H9 (cell line): ENCODE measurements at regions not wholly inside any gene's neighbourhood (a gene's known extent, or its start where the extent isn't known, plus 50 kb on each side); places are given as distances from the start of the nearest gene placed in this dataset.

ENCODE experiments used
- DNase-seq: peaks from one replicate; pipeline ENCODE4 v3.0.0-alpha.2; 2017
- H2AFZ ChIP-seq: one replicate; pipeline ENCODE4 v1.6.1; 2013; ENCODE audit warnings: mild to moderate bottlenecking, low read length, control low read depth, moderate library complexity
- H2AK5ac ChIP-seq: 2 replicates; pipeline ENCODE4 v1.6.1; 2013; ENCODE audit warnings: low read length, control low read depth, mixed read lengths; ENCODE audit not compliant: insufficient read length
- H2BK120ac ChIP-seq: one replicate; pipeline ENCODE4 v1.6.1; 2013; ENCODE audit warnings: low read depth, mild to moderate bottlenecking, low read length, control low read depth, inconsistent platforms; ENCODE audit not compliant: poor library complexity, severe bottlenecking
- H2BK12ac ChIP-seq: 2 replicates; pipeline ENCODE4 v1.6.1; 2013; ENCODE audit warnings: low read length, control low read depth, mixed read lengths, low read depth; ENCODE audit not compliant: insufficient read length
- H2BK15ac ChIP-seq: 2 replicates; pipeline ENCODE4 v1.6.1; 2013; ENCODE audit warnings: low read depth, low read length, control low read depth
- H2BK20ac ChIP-seq: one replicate; pipeline ENCODE4 v1.6.1; 2013; ENCODE audit warnings: low read depth, mild to moderate bottlenecking, low read length, control low read depth, inconsistent platforms; ENCODE audit not compliant: poor library complexity, severe bottlenecking
- H2BK5ac ChIP-seq: 2 replicates; pipeline ENCODE4 v1.6.1; 2013; ENCODE audit warnings: low read length, control low read depth, mixed read lengths; ENCODE audit not compliant: insufficient read length
- H3K14ac ChIP-seq: 2 replicates; pipeline ENCODE4 v1.6.1; 2013; ENCODE audit warnings: low read length, control low read depth; ENCODE audit not compliant: insufficient read depth
- H3K18ac ChIP-seq: 2 replicates; pipeline ENCODE4 v1.6.1; 2013; ENCODE audit warnings: low read depth, mild to moderate bottlenecking, mixed read lengths, low read length, control low read depth; ENCODE audit not compliant: insufficient read length
- H3K23ac ChIP-seq: 2 replicates; pipeline ENCODE4 v1.6.1; 2013; ENCODE audit warnings: low read length, control low read depth, mixed read lengths, low read depth; ENCODE audit not compliant: insufficient read length
- H3K23me2 ChIP-seq: 2 replicates; pipeline ENCODE4 v1.6.1; 2013; ENCODE audit warnings: low read depth, mild to moderate bottlenecking, mixed read lengths, low read length, control low read depth; ENCODE audit not compliant: insufficient read length, poor library complexity, severe bottlenecking
- H3K27ac ChIP-seq: 2 replicates; pipeline ENCODE4 v1.5.1; 2013; ENCODE audit warnings: low read length, control low read depth, mixed read lengths, low read depth; ENCODE audit not compliant: insufficient read length
- H3K27me3 ChIP-seq: 2 replicates; pipeline ENCODE4 v1.6.1; 2013; ENCODE audit warnings: low read length, control low read depth, inconsistent platforms; ENCODE audit not compliant: insufficient read depth
- H3K4ac ChIP-seq: 2 replicates; pipeline ENCODE4 v1.6.1; 2013; ENCODE audit warnings: low read depth, mild to moderate bottlenecking, control low read depth, inconsistent platforms, low read length, moderate library complexity
- H3K4me1 ChIP-seq: 2 replicates; pipeline ENCODE4 v1.6.1; 2013; ENCODE audit warnings: low read length, control low read depth, inconsistent platforms; ENCODE audit not compliant: insufficient read depth
- H3K4me2 ChIP-seq: 2 replicates; pipeline ENCODE4 v1.6.1; 2013; ENCODE audit warnings: low read length, control low read depth, mixed read lengths; ENCODE audit not compliant: insufficient read length, insufficient read depth
- H3K56ac ChIP-seq: 2 replicates; pipeline ENCODE4 v1.6.1; 2013; ENCODE audit warnings: low read depth, mild to moderate bottlenecking, mixed read lengths, low read length, control low read depth; ENCODE audit not compliant: insufficient read length
- H3K79me1 ChIP-seq: 2 replicates; pipeline ENCODE4 v1.6.1; 2013; ENCODE audit warnings: low read depth, mild to moderate bottlenecking, moderate library complexity, low read length, control low read depth, inconsistent platforms; ENCODE audit not compliant: insufficient read depth, poor library complexity, severe bottlenecking
- H3K79me2 ChIP-seq: 2 replicates; pipeline ENCODE4 v1.6.1; 2013; ENCODE audit warnings: low read length, control low read depth, inconsistent platforms; ENCODE audit not compliant: insufficient read depth
- H3K9ac ChIP-seq: 2 replicates; pipeline ENCODE4 v1.6.1; 2013; ENCODE audit warnings: low read length, control low read depth, mixed read lengths; ENCODE audit not compliant: insufficient read length; ENCODE audit errors: extremely low read depth
- H3K9me3 ChIP-seq: one replicate; pipeline ENCODE4 v1.6.1; 2013; ENCODE audit warnings: low read depth, low read length, inconsistent platforms; ENCODE audit not compliant: control insufficient read depth
- H3T11ph ChIP-seq: one replicate; pipeline ENCODE4 v1.6.1; 2013; ENCODE audit warnings: mild to moderate bottlenecking, low read length, control low read depth, inconsistent platforms
- H4K20me1 ChIP-seq: one replicate; pipeline ENCODE4 v1.6.1; 2013; ENCODE audit not compliant: control insufficient read depth, insufficient read length, insufficient read depth
- H4K5ac ChIP-seq: 2 replicates; pipeline ENCODE4 v1.6.1; 2013; ENCODE audit warnings: low read depth, mild to moderate bottlenecking, mixed read lengths, low read length, control low read depth; ENCODE audit not compliant: insufficient read length
- H4K8ac ChIP-seq: replicated peaks from 2 replicates; pipeline ENCODE4 v1.6.1; 2013; ENCODE audit warnings: low read length, control low read depth, mixed read lengths, low read depth; ENCODE audit not compliant: insufficient read length
- H4K91ac ChIP-seq: 2 replicates; pipeline ENCODE4 v1.6.1; 2013; ENCODE audit warnings: low read depth, mild to moderate bottlenecking, moderate library complexity, mixed read lengths, low read length, control low read depth; ENCODE audit not compliant: insufficient read length
- H3K27ac Mint-ChIP-seq, 3 experiments: 2 replicates in 2 of 3; 3 replicates in 1 of 3; pipeline ENCODE4 v1.8.0; 2020 to 2021; ENCODE audit warnings: mixed read lengths in 3 of 3, mild to moderate bottlenecking in 1 of 3, moderate library complexity in 1 of 3
- H3K27me3 Mint-ChIP-seq: 2 replicates; pipeline ENCODE4 v1.8.0; 2021; ENCODE audit warnings: low read depth, mild to moderate bottlenecking, moderate library complexity, mixed read lengths
- H3K36me3 Mint-ChIP-seq, 3 experiments: 2 replicates in 2 of 3; 3 replicates in 1 of 3; pipeline ENCODE4 v1.8.0; 2020 to 2021; ENCODE audit warnings: low read depth in 3 of 3, mixed read lengths in 3 of 3; ENCODE audit not compliant: insufficient read depth in 1 of 3
- H3K4me1 Mint-ChIP-seq, 2 experiments: 2 replicates each; pipeline ENCODE4 v1.8.0; 2020; ENCODE audit warnings: mixed read lengths in 2 of 2
- H3K4me3 Mint-ChIP-seq, 2 experiments: 2 replicates in 1 of 2; 3 replicates in 1 of 2; pipeline ENCODE4 v1.8.0; 2020 to 2021; ENCODE audit warnings: mild to moderate bottlenecking in 2 of 2, mixed read lengths in 2 of 2, moderate library complexity in 1 of 2
- H3K9me3 Mint-ChIP-seq, 2 experiments: 2 replicates in 1 of 2; 3 replicates in 1 of 2; pipeline ENCODE4 v1.8.0; 2020; ENCODE audit warnings: mild to moderate bottlenecking in 2 of 2, mixed read lengths in 2 of 2, moderate library complexity in 1 of 2
- CTCF ChIP-seq: fragments of 200-600 bp; sonication (generic); conservative IDR thresholded peaks from 3 replicates; pipeline ENCODE4 v1.8.0; 2021; ENCODE audit warnings: antibody characterized with exemption, mild to moderate bottlenecking
- WGBS: extraction: QIAGEN DNeasy Blood & Tissue Kit; methylation state at CpG from one replicate; pipeline ENCODE4 v1.1.7; 2013; ENCODE audit warnings: missing lambda C conversion rate, low lambda C conversion rate, mixed read lengths; ENCODE audit not compliant: insufficient read length; ENCODE audit errors: extremely low coverage; 5-methylcytosine and 5-hydroxymethylcytosine counted together

- Histone ChIP-seq H3K4me1 (no peaks in the 10 kb centered on the region; the same call in 1 of the 2 replicates), H2BK12ac (no peak overlapping the region), H3K14ac (no peak overlapping the region), H4K20me1 (no peaks in the 10 kb centered on the region), H4K5ac (no peak overlapping the region), H3K4ac (no peak overlapping the region), H3K23me2 (no peaks in the 10 kb centered on the region), H2AK5ac (no peak overlapping the region), H3K18ac (no peak overlapping the region), H2BK15ac (no peak overlapping the region), H3K56ac (no peak overlapping the region), H3T11ph (no peak overlapping the region), H3K79me1 (no peaks in the 10 kb centered on the region), H3K4me2 (no peak overlapping the region), H2AFZ (no peak overlapping the region), H3K23ac (no peak overlapping the region), H4K8ac (no peak overlapping the region), H3K9ac (no peak overlapping the region), H2BK120ac (no peak overlapping the region), H3K27me3 (no peaks in the 10 kb centered on the region), H3K9me3 (no peaks in the 10 kb centered on the region), H2BK20ac (no peak overlapping the region), H4K91ac (no peak overlapping the region), H3K27ac (no peak overlapping the region), H2BK5ac (no peak overlapping the region), H3K79me2 (no peaks in the 10 kb centered on the region)
- H3K36me3 Mint-ChIP-seq: peaks cover 1 to 20% (median 3%) of the 10 kb centered on the region in 3 experiments; a peak in 6 of 7 replicates
- H3K4me1 Mint-ChIP-seq: peaks cover 15 to 17% of the 10 kb centered on the region in 2 experiments
- no CpG with 5 or more reads among the region's 2 CpGs for WGBS
- H3K4me3 Mint-ChIP-seq: no peak overlapping the region
- H3K27me3 Mint-ChIP-seq: no peaks in the 10 kb centered on the region
- no peak for TF ChIP-seq CTCF
- H3K27ac Mint-ChIP-seq: no peak overlapping the region; a peak in 1 of 7 replicates
- DNase-seq: no peak
- peaks cover 15 to 17% of the 10 kb centered on the region in 2 experiments for H3K9me3 Mint-ChIP-seq
Observed at GRCh38 chr18:25725501-25725900, 364.9 kb downstream of the SS18 start.
